Heart left ventricle (tissue), 13 donors: ENCODE measurements at regions not wholly inside any gene's neighbourhood (a gene's known extent, or its start where the extent isn't known, plus 50 kb on each side); places are given as distances from the start of the nearest gene placed in this dataset.

Experiments
- CTCF ChIP-seq, 12 donors: fragments of 200-600 bp; sonication (generic) in 4 of 12; IDR thresholded peaks; one replicate each; pipeline versions ENCODE4 v1.5.0 to v1.8.0; 2018 to 2022; ENCODE audit warnings: antibody characterized with exemption in 12 of 12, mild to moderate bottlenecking in 5 of 12
- POLR2A ChIP-seq, 2 donors: fragments of 450-650 bp; IDR thresholded peaks; one replicate each; pipeline ENCODE4 v1.6.1; 2017; ENCODE audit warnings: antibody characterized with exemption in 2 of 2, mild to moderate bottlenecking in 2 of 2, moderate library complexity in 2 of 2
- donor health status: ischemic (EF 13 %, LVEDD 7.1; RV severe dilation, severe dysfunction).
- donor health status: DM: no; HTN: yes; CAD: no.
- donor health status: DM: no; HTN: no; CAD: no.
- donor health status: ischemic (EF 25% LVEDD 6.9; RV normal size, moderate dysfunction).
- donor health status: ischemic (EF 25% LVEDD 5.7; RV mildly dilated, moderate dysfunction).
- donor health status: ischemic (EF 35%, LVEDD 5.7; RV mildly dilated, moderate dysfunction).
- donor health status: nonischemic (EF 11% LVEDD 7.7; RV severe dilation, severe dysfunction).
- donor health status: DM: yes; HTN: yes; CAD: no.
- donor health status: PGD.
- donor health status: ischemic (EF 29% LVEDD 5.4; RV normal size, mild dysfunction).
- donor health status: nonischemic (EF 23%, LVEDD 6.1; RV moderate dilation, normal function).

GRCh38 chrX:95878874-95879273, 805.8 kb upstream of the DIAPH2 start:
- TF ChIP-seq POLR2A (IDR thresholded peaks at IDR 0.05): no peak
- TF ChIP-seq CTCF (IDR thresholded peaks at IDR 0.05): no peak
